ENCODE measurements at regions not wholly inside any gene's neighbourhood (a gene's known extent, or its start where the extent isn't known, plus 50 kb on each side); places are given as distances from the start of the nearest gene placed in this dataset.

GRCh38 chr9:108178318-108178717, 677.5 kb downstream of the ACTL7B start:
- ATAC-seq (no peak), DNase-seq (no peak)
- Histone ChIP-seq H3K9me3 (no peaks in the 10 kb centered on the region), H3K4me1 (no peaks in the 10 kb centered on the region), H3K36me3 (no peaks in the 10 kb centered on the region), H3K4me3 (no peak overlapping the region), H3K27me3 (no peaks in the 10 kb centered on the region), H3K27ac (no peak overlapping the region)
- TF ChIP-seq POLR2A (IDR thresholded peaks at IDR 0.05) (no peak), CTCF (IDR thresholded peaks at IDR 0.05) (no peak)
- 74% methylated on average over 4 of the region's 4 CpGs for WGBS (ENCODE audit: insufficient coverage, low coverage, low lambda C conversion rate, missing lambda C conversion rate)
- intact Hi-C loops (cut with DNase I): no loop called here

DNA sequence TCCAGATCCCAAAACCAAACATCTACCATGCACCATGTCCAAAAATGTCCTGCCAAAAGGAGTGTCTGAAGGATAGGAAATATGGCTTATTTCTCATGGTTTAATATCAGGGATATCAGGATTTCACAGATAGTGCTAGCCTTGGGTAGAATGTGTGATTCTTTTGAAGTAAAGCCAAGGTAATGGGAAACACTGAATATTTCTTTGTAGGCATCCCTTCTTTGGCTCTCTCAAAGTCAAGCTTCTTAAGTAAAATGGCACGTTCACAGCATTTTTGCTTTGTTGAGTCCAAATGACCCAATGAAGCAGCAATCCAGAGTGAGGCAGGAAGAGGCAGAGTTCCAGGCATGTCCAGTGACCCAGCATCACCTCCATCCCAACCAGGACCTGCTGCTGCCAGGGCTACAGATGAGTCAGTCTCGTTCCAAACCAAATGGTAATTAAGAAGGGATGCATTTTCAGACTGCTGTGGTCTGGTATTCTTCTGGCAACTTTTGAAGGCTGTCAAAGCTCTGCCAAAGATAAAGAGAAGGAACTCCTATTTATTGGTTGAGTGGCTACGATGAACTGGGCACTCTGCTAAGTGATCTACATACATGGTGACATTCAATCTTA, 678.8 kb upstream of the KLF4 start:
- Histone ChIP-seq H3K36me3 (no peaks in the 10 kb centered on the region), H3K9me3 (peaks cover 0 to 2% (median 0%) of the 10 kb centered on the region in 4 donors), H3K4me3 (no peak overlapping the region), H3K4me1 (no peaks in the 10 kb centered on the region), H3K27me3 (no peaks in the 10 kb centered on the region), H3K27ac (no peak overlapping the region)
- no peak for TF ChIP-seq CTCF (IDR thresholded peaks at IDR 0.05)
- no peak for TF ChIP-seq POLR2A (IDR thresholded peaks at IDR 0.05)
- 78% methylated on average over 2 of the region's 3 CpGs for WGBS (ENCODE audit: insufficient coverage, low coverage, low lambda C conversion rate, missing lambda C conversion rate)
- intact Hi-C loops (cut with DNase I): no loop called here
- ATAC-seq (no peak), DNase-seq (no peak)

DNA sequence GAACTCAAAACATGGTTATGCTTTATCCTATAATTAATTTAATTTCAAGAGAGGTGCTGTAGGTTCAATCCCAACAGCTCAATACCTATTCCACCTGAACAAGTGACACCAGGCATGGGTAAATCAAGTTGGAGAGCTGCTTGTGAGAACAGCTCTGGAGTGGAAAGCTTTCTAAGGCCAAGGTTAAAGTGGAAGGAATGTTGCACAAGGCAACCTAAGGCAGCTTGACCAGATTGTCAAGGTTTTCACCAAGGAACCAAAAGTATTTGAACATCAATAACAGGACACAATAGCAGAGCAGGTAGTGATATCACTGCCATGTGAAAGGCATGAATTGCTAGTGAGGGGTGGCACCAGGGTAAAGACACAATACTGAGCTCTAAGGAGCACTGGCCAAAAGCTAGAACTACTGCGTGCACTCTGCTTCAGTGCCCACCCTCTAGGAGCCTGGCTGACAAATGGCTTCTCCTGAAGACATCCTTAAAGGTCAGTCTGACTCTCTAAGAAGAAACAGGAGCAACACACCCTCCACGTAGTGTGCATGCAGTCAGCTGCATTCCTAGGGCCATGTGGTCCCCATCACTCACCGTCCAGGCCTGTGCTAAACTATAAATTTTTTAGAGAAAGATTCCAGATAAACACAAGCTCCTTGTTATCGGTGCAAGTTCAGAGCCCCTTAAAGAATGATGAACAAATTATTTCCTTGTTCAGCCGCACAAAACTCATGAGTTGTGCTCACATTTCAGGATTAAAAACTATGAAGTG, 677.7 kb upstream of the KLF4 start:
- Histone ChIP-seq H3K27ac (no peak overlapping the region), H3K4me1 (no peaks in the 10 kb centered on the region), H3K36me3 (no peaks in the 10 kb centered on the region), H3K9me3 (no peaks in the 10 kb centered on the region), H3K27me3 (no peaks in the 10 kb centered on the region), H3K4me3 (no peak overlapping the region)
- ATAC-seq (no peak), DNase-seq (no peak)
- TF ChIP-seq CTCF (IDR thresholded peaks at IDR 0.05) (no peak), POLR2A (IDR thresholded peaks at IDR 0.05) (no peak)
- intact Hi-C loops (cut with DNase I): no loop called here
- 73% methylated on average over 5 of the region's 5 CpGs for WGBS (ENCODE audit: insufficient coverage, low coverage, low lambda C conversion rate, missing lambda C conversion rate)

- TF ChIP-seq CTCF (IDR thresholded peaks at IDR 0.05) (no peak), POLR2A (IDR thresholded peaks at IDR 0.05) (no peak)
- H3K27me3 ChIP-seq: no peaks in the 10 kb centered on the region
- DNase-seq (no peak), ATAC-seq (no peak)
- no peaks in the 10 kb centered on the region for H3K9me3 ChIP-seq
- no peaks in the 10 kb centered on the region for H3K36me3 ChIP-seq
- H3K27ac ChIP-seq: no peak overlapping the region
- no peaks in the 10 kb centered on the region for H3K4me1 ChIP-seq
- 26% methylated on average over 2 of the region's 2 CpGs for WGBS (ENCODE audit: insufficient coverage, low coverage, low lambda C conversion rate, missing lambda C conversion rate)
- intact Hi-C loops (cut with DNase I): no loop called here
- no peak overlapping the region for H3K4me3 ChIP-seq
Measured at GRCh38 chr9:108166519-108166918, 677.0 kb upstream of the KLF4 start.

Data from right lobe of liver (tissue), 6 donors.